Fibroblast of lung (primary cell): ENCODE measurements at regions not wholly inside any gene's neighbourhood (a gene's known extent, or its start where the extent isn't known, plus 50 kb on each side); places are given as distances from the start of the nearest gene placed in this dataset.

Experiments used
- DNase-seq, 2 donors: peaks; one replicate each; pipeline versions ENCODE4 v3.0.0 to v3.0.0-alpha.2; 2010; ENCODE audit warnings: low read depth in 2 of 2
- H2AFZ ChIP-seq: 2 replicates; pipeline ENCODE4 v1.5.1; 2012; ENCODE audit warnings: low read length, control low read depth, inconsistent platforms
- H3K27ac ChIP-seq: 2 replicates; pipeline ENCODE4 v1.5.1; 2011; ENCODE audit warnings: low read length, control low read depth; ENCODE audit not compliant: insufficient read depth
- H3K27me3 ChIP-seq: 2 replicates; pipeline ENCODE4 v1.5.1; 2011; ENCODE audit warnings: mild to moderate bottlenecking, low read length; ENCODE audit not compliant: control insufficient read depth, insufficient read depth
- H3K36me3 ChIP-seq: 2 replicates; pipeline ENCODE4 v1.5.1; 2011; ENCODE audit warnings: low read length; ENCODE audit not compliant: control insufficient read depth, insufficient read depth
- H3K4me1 ChIP-seq: 2 replicates; pipeline ENCODE4 v1.5.1; 2011; ENCODE audit warnings: low read length; ENCODE audit not compliant: control insufficient read depth, insufficient read depth; ENCODE audit errors: extremely low read depth
- H3K4me2 ChIP-seq: 2 replicates; pipeline ENCODE4 v1.5.1; 2011; ENCODE audit warnings: low read length, control low read depth; ENCODE audit not compliant: insufficient read depth; ENCODE audit errors: extremely low read depth
- H3K4me3 ChIP-seq, 4 experiments: fragments of 200-600 bp in 1 of 4; sonication (generic) in 1 of 4; replicated peaks in 1 of 4; 2 replicates each; pipeline ENCODE4 v1.5.1; 2011 to 2016; ENCODE audit warnings: low read length in 4 of 4, low read depth in 3 of 4, mild to moderate bottlenecking in 3 of 4, control low read depth in 2 of 4, inconsistent platforms in 1 of 4, mixed read lengths in 1 of 4; ENCODE audit not compliant: insufficient read depth in 1 of 4; ENCODE audit errors: control extremely low read depth in 1 of 4
- H3K79me2 ChIP-seq: 2 replicates; pipeline ENCODE4 v1.5.1; 2012; ENCODE audit warnings: mild to moderate bottlenecking, low read length, inconsistent platforms; ENCODE audit not compliant: control insufficient read depth, insufficient read depth
- H3K9ac ChIP-seq: 2 replicates; pipeline ENCODE4 v1.5.1; 2011; ENCODE audit warnings: mild to moderate bottlenecking, low read length, control low read depth; ENCODE audit not compliant: insufficient read depth
- H3K9me3 ChIP-seq: 2 replicates; pipeline ENCODE4 v1.5.1; 2012; ENCODE audit warnings: low read depth, low read length; ENCODE audit not compliant: control insufficient read depth, insufficient read depth
- H4K20me1 ChIP-seq: 2 replicates; pipeline ENCODE4 v1.5.1; 2011; ENCODE audit warnings: low read length; ENCODE audit not compliant: control insufficient read depth, insufficient read depth; ENCODE audit errors: extremely low read depth
- CTCF ChIP-seq, 2 donors: IDR thresholded peaks in 1 of 2; conservative IDR thresholded peaks in 1 of 2; 1 replicate in 1 of 2; 2 replicates in 1 of 2; pipeline ENCODE4 v1.5.1; 2011 to 2012; ENCODE audit warnings: low read length in 2 of 2, control low read depth in 1 of 2, inconsistent platforms in 1 of 2, low read depth in 1 of 2, mild to moderate bottlenecking in 1 of 2
- EZH2 ChIP-seq: IDR thresholded peaks from 2 replicates; pipeline ENCODE4 v1.5.1; 2012; ENCODE audit warnings: low read length, control low read depth, mild to moderate bottlenecking; ENCODE audit errors: missing control alignments

- Histone ChIP-seq H3K27ac (no peak overlapping the region), H3K4me2 (no peak overlapping the region), H3K79me2 (no peaks in the 10 kb centered on the region), H3K27me3 (peaks cover 4% of the 10 kb centered on the region), H3K36me3 (no peaks in the 10 kb centered on the region), H3K9me3 (no peaks in the 10 kb centered on the region), H3K4me3 (no peak overlapping the region), H2AFZ (no peak overlapping the region), H4K20me1 (no peaks in the 10 kb centered on the region), H3K9ac (no peak overlapping the region), H3K4me1 (no peaks in the 10 kb centered on the region)
- no peak for DNase-seq
- TF ChIP-seq CTCF (conservative IDR thresholded peaks at IDR 0.05 in 1 of 2, IDR thresholded peaks at IDR 0.05 in 1 of 2; ENCODE audit: low read depth in 1 of 2, low read length in 2 of 2) = no peak
- no peak for TF ChIP-seq EZH2
Observed at GRCh38 chr10:112887968-112888367, 62.1 kb upstream of the TCF7L2 start.

DNA sequence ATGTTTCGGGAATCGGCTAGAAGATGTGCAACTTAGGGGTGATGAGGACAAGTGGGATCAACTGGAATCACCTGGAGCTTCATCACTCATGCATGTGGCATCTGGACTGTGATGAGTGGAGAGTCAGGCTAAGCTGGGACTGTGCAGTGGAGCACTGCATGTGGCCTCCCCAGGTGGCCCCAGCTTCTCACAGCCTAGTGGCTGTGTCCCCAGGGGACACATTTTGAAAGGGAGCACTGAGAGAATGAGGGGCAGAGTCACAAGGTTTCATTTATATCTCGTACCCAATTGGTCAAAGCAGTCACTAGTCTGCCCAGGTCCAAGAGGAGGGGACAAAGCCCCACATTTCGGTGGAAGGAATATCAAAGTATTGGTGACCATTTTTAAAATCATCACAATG is 54.8 kb upstream of the TCF7L2 start:
- Histone ChIP-seq H3K4me3 (no peak overlapping the region), H3K4me2 (no peak overlapping the region), H3K79me2 (no peaks in the 10 kb centered on the region), H3K36me3 (no peaks in the 10 kb centered on the region), H4K20me1 (no peaks in the 10 kb centered on the region), H3K27ac (no peak overlapping the region), H2AFZ (no peak overlapping the region), H3K4me1 (no peaks in the 10 kb centered on the region), H3K9ac (no peak overlapping the region), H3K27me3 (no peaks in the 10 kb centered on the region), H3K9me3 (no peaks in the 10 kb centered on the region)
- TF ChIP-seq CTCF (conservative IDR thresholded peaks at IDR 0.05 in 1 of 2, IDR thresholded peaks at IDR 0.05 in 1 of 2; ENCODE audit: low read depth in 1 of 2, low read length in 2 of 2) (no peak), EZH2 (no peak)
- no peak for DNase-seq

DNA sequence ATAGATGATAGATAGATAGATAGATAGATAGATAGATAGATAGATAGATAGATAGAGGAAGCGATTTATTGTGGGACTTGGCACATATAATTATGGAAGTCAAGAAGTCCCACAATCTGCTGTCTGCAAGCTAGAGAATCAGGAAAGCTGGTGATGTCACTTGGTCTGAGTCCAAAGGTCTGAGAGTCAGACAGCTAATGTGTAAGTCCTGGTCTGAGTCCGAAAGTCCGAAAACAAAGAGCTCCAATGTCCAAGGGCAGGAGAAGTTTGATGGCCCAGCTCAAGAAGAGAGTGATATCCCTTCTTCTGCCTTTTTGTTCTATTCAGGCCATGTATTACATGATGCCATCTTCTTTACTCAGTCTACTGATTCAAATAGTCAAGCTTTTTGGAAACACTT is 53.8 kb upstream of the TCF7L2 start:
- no peak overlapping the region for H3K27ac ChIP-seq
- H2AFZ ChIP-seq = no peak overlapping the region
- H3K9me3 ChIP-seq = no peaks in the 10 kb centered on the region
- H4K20me1 ChIP-seq = no peaks in the 10 kb centered on the region
- H3K4me2 ChIP-seq = no peak overlapping the region
- TF ChIP-seq CTCF (conservative IDR thresholded peaks at IDR 0.05 in 1 of 2, IDR thresholded peaks at IDR 0.05 in 1 of 2; ENCODE audit: low read depth in 1 of 2, low read length in 2 of 2) (no peak), EZH2 (no peak)
- no peaks in the 10 kb centered on the region for H3K4me1 ChIP-seq
- no peaks in the 10 kb centered on the region for H3K27me3 ChIP-seq
- no peaks in the 10 kb centered on the region for H3K79me2 ChIP-seq
- DNase-seq = peak in 1 of 2 donors; percentile 47
- H3K9ac ChIP-seq = no peak overlapping the region
- H3K36me3 ChIP-seq = no peaks in the 10 kb centered on the region
- H3K4me3 ChIP-seq = no peak overlapping the region
